GM12878 (cell line): ENCODE measurements at regions not wholly inside any gene's neighbourhood (a gene's known extent, or its start where the extent isn't known, plus 50 kb on each side); places are given as distances from the start of the nearest gene placed in this dataset.

ENCODE experiments used
- CHD1 ChIP-seq: IDR thresholded peaks from 2 replicates; pipeline ENCODE4 v1.6.1; 2012; ENCODE audit warnings: low read depth, low read length, improper control_type of control experiment
- EZH2 ChIP-seq: IDR thresholded peaks from 2 replicates; pipeline ENCODE4 v1.6.1; 2012; ENCODE audit warnings: low read depth, mild to moderate bottlenecking, control low read depth, inconsistent platforms, low read length, borderline replicate concordance; ENCODE audit not compliant: control insufficient read depth
- MXI1 ChIP-seq: fragments of 150-350 bp; IDR thresholded peaks from 2 replicates; pipeline ENCODE4 v1.6.1; 2011; ENCODE audit warnings: low read depth, mild to moderate bottlenecking, inconsistent platforms, low read length, improper control_type of control experiment
- MYC ChIP-seq: IDR thresholded peaks from 2 replicates; pipeline ENCODE4 v1.6.1; 2011; ENCODE audit warnings: mild to moderate bottlenecking, low read length, moderate library complexity, inconsistent platforms; ENCODE audit not compliant: insufficient read depth, insufficient replicate concordance, insufficient read length, severe bottlenecking
- NR2C2 ChIP-seq: IDR thresholded peaks from 2 replicates; pipeline ENCODE4 v1.6.1; 2011; ENCODE audit warnings: borderline replicate concordance, low read depth; ENCODE audit not compliant: control insufficient read depth, insufficient read length
- POLR2A ChIP-seq: IDR thresholded peaks from 2 replicates; pipeline ENCODE4 v1.6.1; 2011; ENCODE audit warnings: low read depth, mild to moderate bottlenecking, low read length
- SMC3 ChIP-seq: IDR thresholded peaks from 2 replicates; pipeline ENCODE4 v1.6.1; 2011; ENCODE audit warnings: low read length, improper control_type of control experiment, borderline replicate concordance
- SP1 ChIP-seq: IDR thresholded peaks from one replicate; pipeline ENCODE4 v1.6.1; 2011; ENCODE audit warnings: low read depth, low read length
- ZBED1 ChIP-seq: IDR thresholded peaks from 2 replicates; pipeline ENCODE4 v1.6.1; 2016; ENCODE audit warnings: borderline replicate concordance
- TF ChIP-seq, protein P1 (sequence below), 3 experiments: IDR thresholded peaks in 2 of 3; conservative IDR thresholded peaks in 1 of 3; 2 replicates each; pipeline ENCODE4 v1.5.1; 2011; ENCODE audit warnings: low read depth in 3 of 3, low read length in 3 of 3, mild to moderate bottlenecking in 3 of 3, control low read depth in 2 of 3, moderate library complexity in 2 of 3, inconsistent platforms in 1 of 3, mixed read lengths in 1 of 3; ENCODE audit not compliant: control insufficient read depth in 2 of 3, insufficient read depth in 1 of 3; ENCODE audit errors: extremely low read depth in 1 of 3
- TF ChIP-seq, protein P2 (sequence below): IDR thresholded peaks from 2 replicates; pipeline ENCODE4 v1.6.1; 2011; ENCODE audit warnings: borderline replicate concordance, low read depth, mild to moderate bottlenecking, moderate library complexity, mixed read lengths, low read length; ENCODE audit not compliant: insufficient read depth; ENCODE audit errors: extremely low read length

GRCh38 chr2:126788652-126789051 lies 110.0 kb upstream of the TEX51 start:
- TF ChIP-seq MYC (no peak), NR2C2 (no peak), POLR2A (no peak), MXI1 (no peak), SMC3 (no peak), SP1 (no peak), CHD1 (no peak), ZBED1 (no peak), EZH2 (no peak)
- TF ChIP-seq, protein P1, sequence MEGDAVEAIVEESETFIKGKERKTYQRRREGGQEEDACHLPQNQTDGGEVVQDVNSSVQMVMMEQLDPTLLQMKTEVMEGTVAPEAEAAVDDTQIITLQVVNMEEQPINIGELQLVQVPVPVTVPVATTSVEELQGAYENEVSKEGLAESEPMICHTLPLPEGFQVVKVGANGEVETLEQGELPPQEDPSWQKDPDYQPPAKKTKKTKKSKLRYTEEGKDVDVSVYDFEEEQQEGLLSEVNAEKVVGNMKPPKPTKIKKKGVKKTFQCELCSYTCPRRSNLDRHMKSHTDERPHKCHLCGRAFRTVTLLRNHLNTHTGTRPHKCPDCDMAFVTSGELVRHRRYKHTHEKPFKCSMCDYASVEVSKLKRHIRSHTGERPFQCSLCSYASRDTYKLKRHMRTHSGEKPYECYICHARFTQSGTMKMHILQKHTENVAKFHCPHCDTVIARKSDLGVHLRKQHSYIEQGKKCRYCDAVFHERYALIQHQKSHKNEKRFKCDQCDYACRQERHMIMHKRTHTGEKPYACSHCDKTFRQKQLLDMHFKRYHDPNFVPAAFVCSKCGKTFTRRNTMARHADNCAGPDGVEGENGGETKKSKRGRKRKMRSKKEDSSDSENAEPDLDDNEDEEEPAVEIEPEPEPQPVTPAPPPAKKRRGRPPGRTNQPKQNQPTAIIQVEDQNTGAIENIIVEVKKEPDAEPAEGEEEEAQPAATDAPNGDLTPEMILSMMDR (IDR thresholded peaks at IDR 0.05 in 2 of 3, conservative IDR thresholded peaks at IDR 0.05 in 1 of 3; ENCODE audit: control insufficient read depth in 2 of 3, extremely low read depth in 1 of 3, insufficient read depth in 1 of 3, low read depth in 3 of 3, low read length in 3 of 3): no peak
- TF ChIP-seq, protein P2, sequence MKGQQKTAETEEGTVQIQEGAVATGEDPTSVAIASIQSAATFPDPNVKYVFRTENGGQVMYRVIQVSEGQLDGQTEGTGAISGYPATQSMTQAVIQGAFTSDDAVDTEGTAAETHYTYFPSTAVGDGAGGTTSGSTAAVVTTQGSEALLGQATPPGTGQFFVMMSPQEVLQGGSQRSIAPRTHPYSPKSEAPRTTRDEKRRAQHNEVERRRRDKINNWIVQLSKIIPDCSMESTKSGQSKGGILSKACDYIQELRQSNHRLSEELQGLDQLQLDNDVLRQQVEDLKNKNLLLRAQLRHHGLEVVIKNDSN: no peak
